Neural cell (in vitro differentiated cells): ENCODE measurements at regions not wholly inside any gene's neighbourhood (a gene's known extent, or its start where the extent isn't known, plus 50 kb on each side); places are given as distances from the start of the nearest gene placed in this dataset.

ENCODE experiments used
- H2AFZ ChIP-seq: fragments of 200-600, 300-800 bp; sonication (generic), shearing (Covaris generic); 2 replicates; pipeline ENCODE4 v1.6.0; 2014; ENCODE audit warnings: low read depth, mild to moderate bottlenecking, antibody characterized with exemption, low read length, moderate library complexity
- H3F3A ChIP-seq: fragments of 200-600 bp; shearing (Covaris generic); 2 replicates; pipeline ENCODE4 v1.6.1; 2016; ENCODE audit warnings: mild to moderate bottlenecking, moderate library complexity, mixed read lengths, antibody characterized with exemption, low read length; ENCODE audit not compliant: insufficient read depth, poor library complexity, severe bottlenecking
- H3K27ac ChIP-seq: fragments of 200-600, 300-800 bp; sonication (generic), shearing (Covaris generic); 2 replicates; pipeline ENCODE4 v1.5.1; 2014; ENCODE audit warnings: mild to moderate bottlenecking, low read length, moderate library complexity
- H3K27me3 ChIP-seq: fragments of 300-800, 200-600 bp; sonication (generic), shearing (Covaris generic); 2 replicates; pipeline ENCODE4 v1.6.0; 2014; ENCODE audit warnings: mild to moderate bottlenecking, low read depth, low read length, moderate library complexity; ENCODE audit not compliant: insufficient read depth
- H3K36me3 ChIP-seq: fragments of 300-800, 200-600 bp; sonication (generic), shearing (Covaris generic); 2 replicates; pipeline ENCODE4 v1.5.1; 2014; ENCODE audit warnings: mild to moderate bottlenecking, antibody characterized with exemption, low read length, moderate library complexity; ENCODE audit not compliant: insufficient read depth
- H3K4me2 ChIP-seq: fragments of 300-800, 200-600 bp; sonication (generic), shearing (Covaris generic); 2 replicates; pipeline ENCODE4 v1.6.0; 2014; ENCODE audit warnings: mild to moderate bottlenecking, low read length
- H3K4me3 ChIP-seq: fragments of 300-800, 200-600 bp; sonication (generic), shearing (Covaris generic); 2 replicates; pipeline ENCODE4 v1.5.1; 2014; ENCODE audit warnings: mild to moderate bottlenecking, low read length, moderate library complexity
- H3K79me2 ChIP-seq: fragments of 200-600 bp; shearing (Covaris generic); replicated peaks from 2 replicates; pipeline ENCODE4 v1.6.0; 2014; ENCODE audit warnings: mild to moderate bottlenecking, low read length, moderate library complexity; ENCODE audit not compliant: insufficient read depth
- H3K9ac ChIP-seq: fragments of 300-800, 200-600 bp; sonication (generic), shearing (Covaris generic); 2 replicates; pipeline ENCODE4 v1.6.1; 2016; ENCODE audit warnings: mild to moderate bottlenecking, low read length, mixed read lengths
- H3K9me2 ChIP-seq: fragments of 200-600 bp; shearing (Covaris generic); 2 replicates; pipeline ENCODE4 v1.6.1; 2016; ENCODE audit warnings: mild to moderate bottlenecking, low read length, mixed read lengths; ENCODE audit not compliant: insufficient read depth
- H3K9me3 ChIP-seq: fragments of 200-600, 300-800 bp; sonication (generic), shearing (Covaris generic); 2 replicates; pipeline ENCODE4 v1.6.1; 2016; ENCODE audit warnings: mild to moderate bottlenecking, mixed run types, low read length, moderate library complexity, mixed read lengths
- H4K20me1 ChIP-seq: fragments of 200-600 bp; shearing (Covaris generic); 2 replicates; pipeline ENCODE4 v1.6.1; 2016; ENCODE audit warnings: mild to moderate bottlenecking, mixed run types; ENCODE audit not compliant: insufficient read depth
- EP300 ChIP-seq: fragments of 450-650 bp; conservative IDR thresholded peaks from 2 replicates; pipeline ENCODE4 v1.6.1; 2014; ENCODE audit warnings: antibody characterized with exemption, mild to moderate bottlenecking, moderate library complexity; ENCODE audit not compliant: poor library complexity, severe bottlenecking
- EZH2 ChIP-seq: fragments of 200-600, 300-800 bp; shearing (Covaris generic), sonication (generic); IDR thresholded peaks from 2 replicates; pipeline ENCODE4 v1.6.1; 2014; ENCODE audit warnings: antibody characterized with exemption, low read length, borderline replicate concordance, mild to moderate bottlenecking; ENCODE audit not compliant: insufficient read depth, poor library complexity, severe bottlenecking
- MXI1 ChIP-seq: fragments of 450-650 bp; conservative IDR thresholded peaks from 2 replicates; pipeline ENCODE4 v1.6.1; 2014; ENCODE audit warnings: antibody characterized with exemption, mild to moderate bottlenecking; ENCODE audit not compliant: poor library complexity, severe bottlenecking
- POLR2AphosphoS5 ChIP-seq: IDR thresholded peaks from 2 replicates; pipeline ENCODE4 v1.6.1; 2012
- RAD21 ChIP-seq: fragments of 450-650 bp; conservative IDR thresholded peaks from 2 replicates; pipeline ENCODE4 v1.6.1; 2014; ENCODE audit warnings: antibody characterized with exemption, mild to moderate bottlenecking, moderate library complexity
- SMC3 ChIP-seq: fragments of 450-650 bp; conservative IDR thresholded peaks from 2 replicates; pipeline ENCODE4 v1.6.1; 2014; ENCODE audit warnings: antibody characterized with exemption, mild to moderate bottlenecking, moderate library complexity; ENCODE audit not compliant: poor library complexity
- TAF1 ChIP-seq: IDR thresholded peaks from 2 replicates; pipeline ENCODE4 v1.6.1; 2012; ENCODE audit warnings: low read depth
- TF ChIP-seq, protein P1 (sequence below): IDR thresholded peaks from 2 replicates; pipeline ENCODE4 v1.6.1; 2012; ENCODE audit warnings: borderline replicate concordance
- TF ChIP-seq, protein P2 (sequence below): fragments of 450-650 bp; IDR thresholded peaks from 2 replicates; pipeline ENCODE4 v1.5.1; 2014; ENCODE audit warnings: antibody characterized with exemption, mild to moderate bottlenecking, moderate library complexity; ENCODE audit not compliant: poor library complexity, severe bottlenecking

DNA sequence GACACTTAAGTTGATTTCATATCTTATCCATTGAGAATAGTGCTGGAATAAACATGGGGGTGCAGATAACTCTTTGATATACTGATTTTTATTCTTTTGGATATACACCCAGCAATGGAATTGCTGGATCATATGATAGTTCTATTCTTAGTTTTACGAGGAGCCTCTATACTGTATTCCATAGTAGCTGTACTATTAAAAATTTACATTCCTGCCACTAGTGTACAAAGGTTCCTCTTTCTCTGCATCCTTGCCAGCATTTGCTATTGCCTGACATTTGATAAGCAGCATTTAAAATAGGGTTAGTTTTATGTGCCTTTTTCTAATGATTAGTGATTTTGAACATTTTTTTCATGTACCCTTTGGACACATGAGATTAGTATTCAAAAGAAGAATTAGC, 554.2 kb downstream of the JRKL start:
- TF ChIP-seq EZH2 = no peak
- no peak overlapping the region for H3K9ac ChIP-seq
- no peak overlapping the region for H3K4me2 ChIP-seq
- H3K27ac ChIP-seq = no peak overlapping the region
- H3K27me3 ChIP-seq = no peaks in the 10 kb centered on the region
- no peak overlapping the region for H3K4me3 ChIP-seq
- H3F3A ChIP-seq = no peaks in the 10 kb centered on the region
- no peaks in the 10 kb centered on the region for H3K9me3 ChIP-seq
- H3K9me2 ChIP-seq = no peaks in the 10 kb centered on the region
- no peaks in the 10 kb centered on the region for H3K79me2 ChIP-seq
- H2AFZ ChIP-seq = no peak overlapping the region
- H4K20me1 ChIP-seq = no peaks in the 10 kb centered on the region
- no peaks in the 10 kb centered on the region for H3K36me3 ChIP-seq

DNA sequence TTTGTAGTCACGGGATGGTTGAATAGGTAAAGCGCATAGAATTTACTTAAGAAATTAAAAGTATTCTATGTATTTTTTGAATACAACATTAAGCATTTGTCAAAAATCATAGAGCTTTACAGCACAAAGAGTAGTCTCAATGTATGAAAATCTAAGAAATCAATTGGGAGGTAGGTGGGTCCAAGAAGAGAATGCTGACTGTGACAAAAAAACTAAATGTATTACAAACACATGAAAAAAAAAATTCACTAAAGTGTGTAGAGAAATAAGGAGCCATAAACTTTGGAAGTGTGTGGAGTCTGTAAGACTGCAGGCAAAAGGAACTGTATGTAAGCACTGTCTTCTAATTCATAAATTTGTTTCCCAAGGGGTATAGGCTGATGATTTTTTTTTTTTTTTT, 558.3 kb downstream of the JRKL start:
- Histone ChIP-seq H3F3A (no peaks in the 10 kb centered on the region), H3K9me3 (no peaks in the 10 kb centered on the region), H3K9me2 (no peaks in the 10 kb centered on the region), H3K79me2 (no peaks in the 10 kb centered on the region), H2AFZ (no peak overlapping the region), H3K27ac (no peak overlapping the region), H3K9ac (no peak overlapping the region), H3K4me2 (no peak overlapping the region), H3K4me3 (no peak overlapping the region), H3K27me3 (no peaks in the 10 kb centered on the region), H3K36me3 (no peaks in the 10 kb centered on the region), H4K20me1 (no peaks in the 10 kb centered on the region)
- TF ChIP-seq EZH2 (no peak), TAF1 (no peak), POLR2AphosphoS5 (no peak), SMC3 (no peak), RAD21 (no peak), EP300 (no peak), MXI1 (no peak)
- TF ChIP-seq, protein P1, sequence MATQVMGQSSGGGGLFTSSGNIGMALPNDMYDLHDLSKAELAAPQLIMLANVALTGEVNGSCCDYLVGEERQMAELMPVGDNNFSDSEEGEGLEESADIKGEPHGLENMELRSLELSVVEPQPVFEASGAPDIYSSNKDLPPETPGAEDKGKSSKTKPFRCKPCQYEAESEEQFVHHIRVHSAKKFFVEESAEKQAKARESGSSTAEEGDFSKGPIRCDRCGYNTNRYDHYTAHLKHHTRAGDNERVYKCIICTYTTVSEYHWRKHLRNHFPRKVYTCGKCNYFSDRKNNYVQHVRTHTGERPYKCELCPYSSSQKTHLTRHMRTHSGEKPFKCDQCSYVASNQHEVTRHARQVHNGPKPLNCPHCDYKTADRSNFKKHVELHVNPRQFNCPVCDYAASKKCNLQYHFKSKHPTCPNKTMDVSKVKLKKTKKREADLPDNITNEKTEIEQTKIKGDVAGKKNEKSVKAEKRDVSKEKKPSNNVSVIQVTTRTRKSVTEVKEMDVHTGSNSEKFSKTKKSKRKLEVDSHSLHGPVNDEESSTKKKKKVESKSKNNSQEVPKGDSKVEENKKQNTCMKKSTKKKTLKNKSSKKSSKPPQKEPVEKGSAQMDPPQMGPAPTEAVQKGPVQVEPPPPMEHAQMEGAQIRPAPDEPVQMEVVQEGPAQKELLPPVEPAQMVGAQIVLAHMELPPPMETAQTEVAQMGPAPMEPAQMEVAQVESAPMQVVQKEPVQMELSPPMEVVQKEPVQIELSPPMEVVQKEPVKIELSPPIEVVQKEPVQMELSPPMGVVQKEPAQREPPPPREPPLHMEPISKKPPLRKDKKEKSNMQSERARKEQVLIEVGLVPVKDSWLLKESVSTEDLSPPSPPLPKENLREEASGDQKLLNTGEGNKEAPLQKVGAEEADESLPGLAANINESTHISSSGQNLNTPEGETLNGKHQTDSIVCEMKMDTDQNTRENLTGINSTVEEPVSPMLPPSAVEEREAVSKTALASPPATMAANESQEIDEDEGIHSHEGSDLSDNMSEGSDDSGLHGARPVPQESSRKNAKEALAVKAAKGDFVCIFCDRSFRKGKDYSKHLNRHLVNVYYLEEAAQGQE = no peak
- TF ChIP-seq, protein P2, sequence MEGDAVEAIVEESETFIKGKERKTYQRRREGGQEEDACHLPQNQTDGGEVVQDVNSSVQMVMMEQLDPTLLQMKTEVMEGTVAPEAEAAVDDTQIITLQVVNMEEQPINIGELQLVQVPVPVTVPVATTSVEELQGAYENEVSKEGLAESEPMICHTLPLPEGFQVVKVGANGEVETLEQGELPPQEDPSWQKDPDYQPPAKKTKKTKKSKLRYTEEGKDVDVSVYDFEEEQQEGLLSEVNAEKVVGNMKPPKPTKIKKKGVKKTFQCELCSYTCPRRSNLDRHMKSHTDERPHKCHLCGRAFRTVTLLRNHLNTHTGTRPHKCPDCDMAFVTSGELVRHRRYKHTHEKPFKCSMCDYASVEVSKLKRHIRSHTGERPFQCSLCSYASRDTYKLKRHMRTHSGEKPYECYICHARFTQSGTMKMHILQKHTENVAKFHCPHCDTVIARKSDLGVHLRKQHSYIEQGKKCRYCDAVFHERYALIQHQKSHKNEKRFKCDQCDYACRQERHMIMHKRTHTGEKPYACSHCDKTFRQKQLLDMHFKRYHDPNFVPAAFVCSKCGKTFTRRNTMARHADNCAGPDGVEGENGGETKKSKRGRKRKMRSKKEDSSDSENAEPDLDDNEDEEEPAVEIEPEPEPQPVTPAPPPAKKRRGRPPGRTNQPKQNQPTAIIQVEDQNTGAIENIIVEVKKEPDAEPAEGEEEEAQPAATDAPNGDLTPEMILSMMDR = no peak

DNA sequence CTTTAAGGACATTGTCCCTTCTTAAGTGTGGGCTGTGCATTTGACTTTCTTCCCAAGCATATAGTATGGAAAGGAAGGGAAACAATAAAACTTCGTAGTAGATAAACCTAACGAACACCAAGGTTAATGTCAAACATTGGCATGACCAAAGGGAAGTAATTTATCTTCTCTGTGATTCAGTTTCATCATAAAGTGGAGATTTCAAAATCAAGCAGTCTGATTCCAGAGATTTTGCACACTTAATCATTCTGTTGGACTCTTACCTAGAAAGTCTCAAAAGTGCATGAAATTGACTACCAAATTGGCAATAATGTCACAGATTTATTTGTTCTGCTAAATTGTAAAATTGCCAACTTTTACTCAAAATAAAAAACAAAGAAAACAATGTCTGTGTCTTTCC, 559.7 kb downstream of the JRKL start:
- Histone ChIP-seq H3K9ac (no peak overlapping the region), H2AFZ (no peak overlapping the region), H3K27me3 (no peaks in the 10 kb centered on the region), H3K27ac (no peak overlapping the region), H3K4me2 (no peak overlapping the region), H3K9me3 (no peaks in the 10 kb centered on the region), H3K79me2 (no peaks in the 10 kb centered on the region), H3K36me3 (no peaks in the 10 kb centered on the region), H4K20me1 (no peaks in the 10 kb centered on the region), H3F3A (no peaks in the 10 kb centered on the region), H3K4me3 (no peak overlapping the region), H3K9me2 (no peaks in the 10 kb centered on the region)
- TF ChIP-seq MXI1 (no peak), EZH2 (no peak), SMC3 (no peak), TAF1 (no peak), POLR2AphosphoS5 (no peak), RAD21 (no peak), EP300 (no peak)
- TF ChIP-seq, protein P1 = no peak
- TF ChIP-seq, protein P2 = no peak
